Endothelial cell of umbilical vein (primary cell): ENCODE measurements at regions not wholly inside any gene's neighbourhood (a gene's known extent, or its start where the extent isn't known, plus 50 kb on each side); places are given as distances from the start of the nearest gene placed in this dataset.

Experiments used
- EZH2 ChIP-seq: IDR thresholded peaks from 2 replicates; pipeline ENCODE4 v1.6.1; 2012; ENCODE audit warnings: borderline replicate concordance, low read depth, mild to moderate bottlenecking, moderate library complexity, low read length, inconsistent platforms; ENCODE audit not compliant: severe bottlenecking
- JUN ChIP-seq: IDR thresholded peaks from 2 replicates; pipeline ENCODE4 v1.6.1; 2011; ENCODE audit warnings: borderline replicate concordance, low read depth; ENCODE audit not compliant: insufficient read length, insufficient read depth
- MAX ChIP-seq: IDR thresholded peaks from 2 replicates; pipeline ENCODE4 v1.6.1; 2011; ENCODE audit not compliant: insufficient read depth, insufficient read length
- POLR2A ChIP-seq: IDR thresholded peaks from 2 replicates; pipeline ENCODE4 v1.6.1; 2012; ENCODE audit warnings: low read depth, mild to moderate bottlenecking, control low read depth, low read length
- POLR2AphosphoS5 ChIP-seq: IDR thresholded peaks from 2 replicates; pipeline ENCODE4 v1.6.1; 2012; ENCODE audit warnings: low read depth, mild to moderate bottlenecking, control low read depth, low read length, moderate library complexity; ENCODE audit not compliant: insufficient read depth
- TF ChIP-seq, protein P1 (sequence below), 2 donors: IDR thresholded peaks; 1 replicate in 1 of 2; 2 replicates in 1 of 2; pipeline ENCODE4 v1.5.1; 2011; ENCODE audit warnings: low read length in 2 of 2, mild to moderate bottlenecking in 2 of 2, moderate library complexity in 2 of 2, control low read depth in 1 of 2, inconsistent platforms in 1 of 2, low read depth in 1 of 2; ENCODE audit not compliant: insufficient read depth in 1 of 2; ENCODE audit errors: extremely low read depth in 1 of 2

DNA sequence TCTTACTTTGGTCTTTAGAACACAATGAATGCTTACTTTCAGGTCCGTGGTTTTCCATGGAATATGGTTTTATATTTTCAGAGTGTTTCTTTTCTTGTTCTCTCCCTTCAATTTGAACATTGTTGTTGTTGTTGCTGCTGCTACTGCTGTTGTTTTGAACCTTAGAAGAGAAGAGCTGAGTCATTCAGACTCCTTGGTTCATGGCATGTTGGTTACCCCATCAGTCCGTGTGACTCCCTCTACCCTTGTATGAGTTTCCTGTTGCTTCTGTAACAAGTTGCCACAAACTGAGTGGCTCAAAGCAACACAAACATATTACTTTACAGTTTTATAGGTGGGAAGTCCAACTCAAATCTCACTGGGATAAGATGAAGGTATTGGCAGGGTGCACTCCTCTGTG lies 511.0 kb downstream of the INSC start:
- no peak for TF ChIP-seq POLR2A
- TF ChIP-seq, protein P1, sequence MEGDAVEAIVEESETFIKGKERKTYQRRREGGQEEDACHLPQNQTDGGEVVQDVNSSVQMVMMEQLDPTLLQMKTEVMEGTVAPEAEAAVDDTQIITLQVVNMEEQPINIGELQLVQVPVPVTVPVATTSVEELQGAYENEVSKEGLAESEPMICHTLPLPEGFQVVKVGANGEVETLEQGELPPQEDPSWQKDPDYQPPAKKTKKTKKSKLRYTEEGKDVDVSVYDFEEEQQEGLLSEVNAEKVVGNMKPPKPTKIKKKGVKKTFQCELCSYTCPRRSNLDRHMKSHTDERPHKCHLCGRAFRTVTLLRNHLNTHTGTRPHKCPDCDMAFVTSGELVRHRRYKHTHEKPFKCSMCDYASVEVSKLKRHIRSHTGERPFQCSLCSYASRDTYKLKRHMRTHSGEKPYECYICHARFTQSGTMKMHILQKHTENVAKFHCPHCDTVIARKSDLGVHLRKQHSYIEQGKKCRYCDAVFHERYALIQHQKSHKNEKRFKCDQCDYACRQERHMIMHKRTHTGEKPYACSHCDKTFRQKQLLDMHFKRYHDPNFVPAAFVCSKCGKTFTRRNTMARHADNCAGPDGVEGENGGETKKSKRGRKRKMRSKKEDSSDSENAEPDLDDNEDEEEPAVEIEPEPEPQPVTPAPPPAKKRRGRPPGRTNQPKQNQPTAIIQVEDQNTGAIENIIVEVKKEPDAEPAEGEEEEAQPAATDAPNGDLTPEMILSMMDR (IDR thresholded peaks at IDR 0.05; ENCODE audit: extremely low read depth in 1 of 2, insufficient read depth in 1 of 2, low read depth in 1 of 2, low read length in 2 of 2) = no peak
- no peak for TF ChIP-seq EZH2
- TF ChIP-seq MAX = no peak
- no peak for TF ChIP-seq JUN
- TF ChIP-seq POLR2AphosphoS5 = no peak
